ENCODE measurements at regions not wholly inside any gene's neighbourhood (a gene's known extent, or its start where the extent isn't known, plus 50 kb on each side); places are given as distances from the start of the nearest gene placed in this dataset.

DNA sequence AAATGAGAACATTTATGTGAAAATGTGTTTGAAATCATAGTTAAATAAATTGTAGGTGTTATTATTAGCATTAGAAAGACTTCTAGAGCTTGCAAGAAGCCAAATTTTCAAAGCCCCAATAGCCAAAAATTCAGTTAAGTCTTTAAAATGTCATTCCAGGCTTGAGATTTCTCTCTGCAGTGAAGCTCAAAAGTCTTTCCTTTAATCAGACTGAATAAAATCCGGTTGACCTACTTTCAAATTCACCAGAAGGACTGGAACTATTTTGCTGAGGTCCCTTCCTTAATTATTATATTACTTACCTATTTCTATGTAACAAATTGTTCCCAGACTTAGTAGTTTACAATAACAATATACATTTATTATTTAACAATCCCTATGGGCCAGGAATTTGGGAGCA, 112.2 kb upstream of the TRPM3 start:
- Histone ChIP-seq H3K36me3 (ENCODE audit: control insufficient read depth, insufficient read depth, low read length) (no peaks in the 10 kb centered on the region), H3K4me3 (ENCODE audit: low read length) (no peak overlapping the region), H3K27me3 (ENCODE audit: control insufficient read depth, insufficient read depth, low read length) (no peaks in the 10 kb centered on the region), H3K4me1 (ENCODE audit: control insufficient read depth, insufficient read depth, low read length) (no peaks in the 10 kb centered on the region), H3K9me3 (ENCODE audit: control insufficient read depth, insufficient read depth, low read length) (no peaks in the 10 kb centered on the region), H3K27ac (ENCODE audit: low read length) (no peak overlapping the region)
- H3K4me1 Mint-ChIP-seq, result no peaks in the 10 kb centered on the region
- WGBS (ENCODE audit: insufficient coverage), result 75% methylated on average over 1 of the region's 1 CpG
- H3K27ac Mint-ChIP-seq, result no peak overlapping the region
- H3K27me3 Mint-ChIP-seq (ENCODE audit: low read depth in 2 of 2), result no peaks in the 10 kb centered on the region
- intact Hi-C loops (cut with micrococcal nuclease), result no loop called here
- DNase-seq (no peak), ATAC-seq (no peak)
- H3K4me3 Mint-ChIP-seq, result no peak overlapping the region
- H3K36me3 Mint-ChIP-seq, result no peaks in the 10 kb centered on the region
- TF ChIP-seq, protein P1, sequence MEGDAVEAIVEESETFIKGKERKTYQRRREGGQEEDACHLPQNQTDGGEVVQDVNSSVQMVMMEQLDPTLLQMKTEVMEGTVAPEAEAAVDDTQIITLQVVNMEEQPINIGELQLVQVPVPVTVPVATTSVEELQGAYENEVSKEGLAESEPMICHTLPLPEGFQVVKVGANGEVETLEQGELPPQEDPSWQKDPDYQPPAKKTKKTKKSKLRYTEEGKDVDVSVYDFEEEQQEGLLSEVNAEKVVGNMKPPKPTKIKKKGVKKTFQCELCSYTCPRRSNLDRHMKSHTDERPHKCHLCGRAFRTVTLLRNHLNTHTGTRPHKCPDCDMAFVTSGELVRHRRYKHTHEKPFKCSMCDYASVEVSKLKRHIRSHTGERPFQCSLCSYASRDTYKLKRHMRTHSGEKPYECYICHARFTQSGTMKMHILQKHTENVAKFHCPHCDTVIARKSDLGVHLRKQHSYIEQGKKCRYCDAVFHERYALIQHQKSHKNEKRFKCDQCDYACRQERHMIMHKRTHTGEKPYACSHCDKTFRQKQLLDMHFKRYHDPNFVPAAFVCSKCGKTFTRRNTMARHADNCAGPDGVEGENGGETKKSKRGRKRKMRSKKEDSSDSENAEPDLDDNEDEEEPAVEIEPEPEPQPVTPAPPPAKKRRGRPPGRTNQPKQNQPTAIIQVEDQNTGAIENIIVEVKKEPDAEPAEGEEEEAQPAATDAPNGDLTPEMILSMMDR (IDR thresholded peaks at IDR 0.05), result no peak
- peaks cover 2% of the 10 kb centered on the region in 2 donors for H3K9me3 Mint-ChIP-seq

DNA sequence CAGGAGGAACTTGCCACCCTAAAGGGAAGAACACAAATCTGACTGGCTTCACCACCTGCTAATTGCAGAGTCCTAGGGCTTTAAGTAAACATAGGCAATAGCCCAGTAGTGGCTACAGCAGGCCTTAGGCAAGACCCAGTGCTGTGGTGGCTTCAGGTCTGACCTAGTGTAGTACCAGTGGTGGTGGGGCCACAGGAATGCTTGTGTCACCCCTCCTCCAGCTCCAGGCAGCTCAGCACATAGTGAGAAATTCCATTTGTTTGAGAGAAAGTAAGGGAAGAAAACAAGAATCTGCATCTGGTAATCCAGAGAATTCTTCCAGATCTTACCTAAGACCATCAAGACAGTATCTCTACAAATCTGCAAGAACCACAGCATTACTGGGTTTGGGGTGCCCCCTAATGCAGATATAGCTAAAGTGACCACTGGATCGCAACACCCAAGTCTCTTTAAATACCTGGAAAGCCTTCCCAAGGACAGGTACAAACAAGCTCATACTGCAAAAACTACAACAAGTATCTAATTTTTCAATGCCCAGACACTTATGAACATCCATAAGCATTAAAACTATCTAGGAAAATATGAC, 102.6 kb upstream of the TRPM3 start:
- no peaks in the 10 kb centered on the region for H3K4me1 Mint-ChIP-seq
- Histone ChIP-seq H3K36me3 (ENCODE audit: control insufficient read depth, insufficient read depth, low read length) (no peaks in the 10 kb centered on the region), H3K4me1 (ENCODE audit: control insufficient read depth, insufficient read depth, low read length) (no peaks in the 10 kb centered on the region), H3K27ac (ENCODE audit: low read length) (no peak overlapping the region), H3K27me3 (ENCODE audit: control insufficient read depth, insufficient read depth, low read length) (no peaks in the 10 kb centered on the region), H3K9me3 (ENCODE audit: control insufficient read depth, insufficient read depth, low read length) (no peaks in the 10 kb centered on the region), H3K4me3 (ENCODE audit: low read length) (no peak overlapping the region)
- peaks cover 3 to 6% of the 10 kb centered on the region in 2 donors for H3K9me3 Mint-ChIP-seq
- intact Hi-C loops (cut with micrococcal nuclease), result no loop called here
- TF ChIP-seq, protein P1 (IDR thresholded peaks at IDR 0.05), result no peak
- WGBS (ENCODE audit: insufficient coverage), result 93% methylated on average over 1 of the region's 1 CpG
- no peaks in the 10 kb centered on the region for H3K36me3 Mint-ChIP-seq
- H3K4me3 Mint-ChIP-seq, result no peak overlapping the region
- H3K27ac Mint-ChIP-seq, result no peak overlapping the region
- DNase-seq, result no peak
- no peaks in the 10 kb centered on the region for H3K27me3 Mint-ChIP-seq (ENCODE audit: low read depth in 2 of 2)
- ATAC-seq, result no peak

DNA sequence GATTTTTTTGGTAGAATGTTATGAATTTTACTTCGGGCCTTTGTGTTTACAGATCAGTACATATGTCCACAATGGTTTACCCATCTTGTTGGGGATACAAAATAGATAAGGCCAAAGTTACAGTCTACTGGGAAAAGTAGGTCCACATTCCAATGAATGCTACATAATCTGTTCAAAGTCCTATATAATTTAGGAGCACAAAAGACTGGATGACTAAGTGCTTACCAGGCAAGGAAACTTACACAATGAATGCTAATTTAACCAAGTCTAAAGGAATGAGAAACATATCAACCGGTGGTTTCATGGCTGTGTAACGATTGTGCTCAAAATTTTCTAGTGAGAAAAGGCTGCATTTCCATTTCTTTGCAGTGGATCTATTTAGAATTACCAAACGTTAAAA, 97.4 kb upstream of the TRPM3 start:
- no peaks in the 10 kb centered on the region for H3K27me3 ChIP-seq (ENCODE audit: control insufficient read depth, insufficient read depth, low read length)
- DNase-seq (no peak), ATAC-seq (no peak)
- H3K36me3 ChIP-seq (ENCODE audit: control insufficient read depth, insufficient read depth, low read length), result no peaks in the 10 kb centered on the region
- TF ChIP-seq, protein P1 (IDR thresholded peaks at IDR 0.05), result no peak
- H3K36me3 Mint-ChIP-seq, result no peaks in the 10 kb centered on the region
- intact Hi-C loops (cut with micrococcal nuclease), result no loop called here
- H3K4me3 Mint-ChIP-seq, result no peak overlapping the region
- no peak overlapping the region for H3K4me3 ChIP-seq (ENCODE audit: low read length)
- no peaks in the 10 kb centered on the region for H3K9me3 ChIP-seq (ENCODE audit: control insufficient read depth, insufficient read depth, low read length)
- WGBS (ENCODE audit: insufficient coverage), result 63% methylated on average over 4 of the region's 4 CpGs
- H3K27ac Mint-ChIP-seq, result no peak overlapping the region
- H3K9me3 Mint-ChIP-seq, result peaks cover 7 to 10% of the 10 kb centered on the region in 2 donors
- H3K4me1 Mint-ChIP-seq, result no peaks in the 10 kb centered on the region
- H3K27me3 Mint-ChIP-seq (ENCODE audit: low read depth in 2 of 2), result no peaks in the 10 kb centered on the region
- no peak overlapping the region for H3K27ac ChIP-seq (ENCODE audit: low read length)
- H3K4me1 ChIP-seq (ENCODE audit: control insufficient read depth, insufficient read depth, low read length), result no peaks in the 10 kb centered on the region

DNA sequence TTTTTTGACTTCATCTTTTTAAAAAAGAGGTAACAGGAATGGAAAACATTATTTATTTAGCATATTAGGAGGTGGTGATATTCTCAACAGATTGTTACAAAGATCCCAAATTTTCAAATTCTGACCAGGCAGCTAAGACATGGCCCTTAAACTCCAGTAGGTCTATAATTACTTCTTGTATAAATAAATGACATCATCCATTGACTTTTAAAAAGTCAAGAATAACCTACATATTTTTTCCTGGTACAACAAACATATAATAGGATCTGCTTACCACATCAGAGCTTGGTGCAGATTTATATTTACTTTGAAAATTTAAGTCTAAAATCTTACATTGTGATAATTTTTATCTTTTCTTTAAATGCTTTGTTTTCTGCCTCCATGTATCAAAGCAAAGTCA, 92.2 kb upstream of the TRPM3 start:
- H3K27ac ChIP-seq (ENCODE audit: low read length), result no peak overlapping the region
- H3K27me3 ChIP-seq (ENCODE audit: control insufficient read depth, insufficient read depth, low read length), result no peaks in the 10 kb centered on the region
- TF ChIP-seq, protein P1 (IDR thresholded peaks at IDR 0.05), result no peak
- Mint-ChIP-seq H3K36me3 (no peaks in the 10 kb centered on the region), H3K9me3 (peaks cover 7 to 9% of the 10 kb centered on the region in 2 donors), H3K4me1 (no peaks in the 10 kb centered on the region), H3K27ac (no peak overlapping the region), H3K27me3 (ENCODE audit: low read depth in 2 of 2) (no peaks in the 10 kb centered on the region), H3K4me3 (no peak overlapping the region)
- no peaks in the 10 kb centered on the region for H3K9me3 ChIP-seq (ENCODE audit: control insufficient read depth, insufficient read depth, low read length)
- no peaks in the 10 kb centered on the region for H3K4me1 ChIP-seq (ENCODE audit: control insufficient read depth, insufficient read depth, low read length)
- DNase-seq, result no peak
- H3K36me3 ChIP-seq (ENCODE audit: control insufficient read depth, insufficient read depth, low read length), result no peaks in the 10 kb centered on the region
- no peak overlapping the region for H3K4me3 ChIP-seq (ENCODE audit: low read length)
- intact Hi-C loops (cut with micrococcal nuclease), result no loop called here
- no peak for ATAC-seq
